K562 (cell line): ENCODE measurements at regions not wholly inside any gene's neighbourhood (a gene's known extent, or its start where the extent isn't known, plus 50 kb on each side); places are given as distances from the start of the nearest gene placed in this dataset.
A peak's percentile ranks its signal among the peaks of the same experiment; 100 is the strongest.

Experiments
- ATAC-seq: fragments of 200-7000 bp; cut with Tn5 transposase; 3 replicates; pipeline ENCODE4 v1.9.1; 2020; ENCODE audit warnings: moderate library complexity
- BruUV-seq: library from RNA; stranded (reverse); fragments of 400-500 nt; replicated peaks from 2 replicates; lab custom pipeline; 2021; lab: Mats Ljungman, UMichigan
- CTCF ChIA-PET: fragments of 300-600 bp; formaldehyde crosslinking; extraction: SDS; loops from one replicate; lab custom pipeline; 2021; ENCODE audit warnings: low intra/inter-chr PET ratio; lab: Yijun Ruan, JAX
- POLR2A ChIA-PET: fragments of 300-600, 350-650 bp; sonication (Branson Sonifier 250); formaldehyde crosslinking; extraction: SDS; loops from one replicate; lab custom pipeline; 2021; ENCODE audit warnings: antibody characterized with exemption, inconsistent platforms; lab: Yijun Ruan, JAX
- DNase-seq, 4 experiments: peaks; one replicate each; pipeline versions ENCODE4 v3.0.0 to v3.0.0-alpha.2; 2011 to 2018; ENCODE audit warnings: low spot score in 3 of 4, mixed read lengths in 3 of 4; ENCODE audit errors: extremely low read depth in 1 of 4
- FAIRE-seq: peaks from 2 replicates; lab custom pipeline; 2011; peaks lifted over from hg19 to GRCh38; lab: Jason Lieb, UNC
- H2AFZ ChIP-seq: 2 replicates; pipeline ENCODE4 v1.6.0; 2011; ENCODE audit warnings: low read depth, low read length, control low read depth, inconsistent platforms
- H3K27ac ChIP-seq: fragments of 200-600 bp; 3 replicates; pipeline ENCODE4 v1.8.0; 2011; ENCODE audit warnings: low read depth, mild to moderate bottlenecking, control low read depth, inconsistent platforms, low read length, moderate library complexity, mixed read lengths; ENCODE audit errors: extremely low read depth
- H3K27me3 ChIP-seq, 2 experiments: fragments of 300-600 bp in 1 of 2; 2 replicates in 1 of 2; 3 replicates in 1 of 2; pipeline versions ENCODE4 v1.6.0 to v1.8.0; 2011; ENCODE audit warnings: inconsistent platforms in 2 of 2, low read length in 2 of 2, mild to moderate bottlenecking in 1 of 2, mixed read lengths in 1 of 2, moderate library complexity in 1 of 2; ENCODE audit not compliant: control insufficient read depth in 2 of 2, insufficient read depth in 2 of 2
- H3K36me3 ChIP-seq: fragments of 300-600 bp; 3 replicates; pipeline ENCODE4 v1.8.0; 2011; ENCODE audit warnings: mild to moderate bottlenecking, low read length, inconsistent platforms; ENCODE audit not compliant: control insufficient read depth, insufficient read depth
- H3K4me1 ChIP-seq, 2 experiments: fragments of 200-600 bp in 1 of 2; replicated peaks in 1 of 2; 2 replicates in 1 of 2; 3 replicates in 1 of 2; pipeline versions ENCODE4 v1.5.1 to v1.8.0; 2011; ENCODE audit warnings: inconsistent platforms in 2 of 2, low read length in 2 of 2, mild to moderate bottlenecking in 1 of 2, mixed read lengths in 1 of 2, moderate library complexity in 1 of 2; ENCODE audit not compliant: control insufficient read depth in 2 of 2, insufficient read depth in 2 of 2
- H3K4me2 ChIP-seq: 2 replicates; pipeline ENCODE4 v1.6.1; 2011; ENCODE audit warnings: low read length, control low read depth, inconsistent platforms, mixed read lengths; ENCODE audit not compliant: insufficient read depth
- H3K4me3 ChIP-seq: fragments of 200-600 bp; sonication (generic), shearing (Covaris generic); 2 replicates; pipeline ENCODE4 v1.5.1; 2016; ENCODE audit warnings: control low read depth, inconsistent platforms
- H3K79me2 ChIP-seq: fragments of 200-600 bp; 3 replicates; pipeline ENCODE4 v1.8.0; 2011; ENCODE audit warnings: low read length, inconsistent platforms; ENCODE audit not compliant: control insufficient read depth, insufficient read depth
- H3K9ac ChIP-seq, 2 experiments: 2 replicates each; pipeline versions ENCODE4 v1.6.0 to v1.6.1; 2011; ENCODE audit warnings: low read depth in 2 of 2, low read length in 2 of 2, control low read depth in 1 of 2, inconsistent platforms in 1 of 2, mild to moderate bottlenecking in 1 of 2, mixed read lengths in 1 of 2; ENCODE audit not compliant: insufficient read depth in 1 of 2
- H3K9me1 ChIP-seq: one replicate; pipeline ENCODE4 v1.6.0; 2011; ENCODE audit warnings: inconsistent platforms, mild to moderate bottlenecking, low read length, moderate library complexity; ENCODE audit not compliant: control insufficient read depth, insufficient read depth
- H3K9me3 ChIP-seq: replicated peaks from 2 replicates; pipeline ENCODE4 v1.5.1; 2011; ENCODE audit warnings: low read depth, low read length, inconsistent platforms; ENCODE audit not compliant: control insufficient read depth, insufficient read depth
- H4K20me1 ChIP-seq: replicated peaks from 2 replicates; pipeline ENCODE4 v1.6.1; 2011; ENCODE audit warnings: low read length, inconsistent platforms, mixed read lengths; ENCODE audit not compliant: control insufficient read depth, insufficient read depth
- CEBPG ChIP-seq, 3 experiments: fragments of 200-800 bp in 1 of 3; sonication (Bioruptor generic) in 1 of 3; sonication (generic) in 1 of 3; formaldehyde crosslinking in 1 of 3; IDR thresholded peaks in 2 of 3; conservative IDR thresholded peaks in 1 of 3; 2 replicates each; pipeline versions ENCODE4 v1.6.1 to v1.8.0; 2016 to 2022; ENCODE audit warnings: missing compliant biosample characterization in 2 of 3, missing genetic modification characterization in 2 of 3, mild to moderate bottlenecking in 1 of 3, missing genetic modification reagents in 1 of 3
- CHD2 ChIP-seq: IDR thresholded peaks from 2 replicates; pipeline ENCODE4 v1.6.1; 2011; ENCODE audit warnings: low read depth, low read length
- EZH2 ChIP-seq: IDR thresholded peaks from 2 replicates; pipeline ENCODE4 v1.6.1; 2012; ENCODE audit warnings: low read depth, mild to moderate bottlenecking, inconsistent platforms, low read length, borderline replicate concordance
- LARP7 ChIP-seq: fragments of 450-650 bp; IDR thresholded peaks from 2 replicates; pipeline ENCODE4 v1.6.1; 2016
- MED1 ChIP-seq: sonication (generic); formaldehyde crosslinking; IDR thresholded peaks from 2 replicates; pipeline ENCODE4 v1.8.1; 2023; ENCODE audit warnings: missing genetic modification reagents, borderline replicate concordance
- MYC ChIP-seq, 2 experiments: fragments of 250-450 bp in 1 of 2; sonication (Bioruptor Pico) in 1 of 2; IDR thresholded peaks; 2 replicates each; pipeline versions ENCODE4 v1.5.1 to v1.6.1; 2012 to 2021; ENCODE audit warnings: low read depth in 2 of 2, borderline replicate concordance in 1 of 2, improper control_type of control experiment in 1 of 2, low read length in 1 of 2, mild to moderate bottlenecking in 1 of 2, moderate library complexity in 1 of 2
- PCBP2 ChIP-seq: fragments of 200-400 bp; formaldehyde crosslinking; IDR thresholded peaks from 2 replicates; pipeline ENCODE4 v1.6.1; 2018; ENCODE audit warnings: low read length, low read depth, mild to moderate bottlenecking, moderate library complexity; ENCODE audit not compliant: poor library complexity, severe bottlenecking
- RBM34 ChIP-seq: fragments of 200-400 bp; formaldehyde crosslinking; IDR thresholded peaks from 2 replicates; pipeline ENCODE4 v1.6.1; 2018; ENCODE audit warnings: low read length, borderline replicate concordance; ENCODE audit not compliant: insufficient read depth
- RUNX1 ChIP-seq: sonication (generic); IDR thresholded peaks from 2 replicates; pipeline ENCODE4 v1.6.1; 2016; ENCODE audit warnings: antibody characterized with exemption, low read depth
- TEAD2 ChIP-seq: fragments of 450-650 bp; IDR thresholded peaks from 2 replicates; pipeline ENCODE4 v1.6.1; 2016; ENCODE audit warnings: missing genetic modification characterization, control low read depth, missing compliant biosample characterization
- ZNF12 ChIP-seq: sonication (generic); formaldehyde crosslinking; IDR thresholded peaks from 2 replicates; pipeline ENCODE4 v1.4.0; 2020; ENCODE audit warnings: mild to moderate bottlenecking, missing genetic modification reagents
- ZNF175 ChIP-seq: fragments of 200-800 bp; sonication (Bioruptor generic); IDR thresholded peaks from 2 replicates; pipeline ENCODE4 v1.6.1; 2016; ENCODE audit warnings: low read depth, mild to moderate bottlenecking, missing genetic modification characterization, missing compliant biosample characterization
- ZNF583 ChIP-seq: fragments of 250-450 bp; sonication (Bioruptor Pico); IDR thresholded peaks from 2 replicates; pipeline ENCODE4 v1.4.0; 2020
- WGBS: fragments of 100-300 bp; shearing (Covaris generic); methylation state at CpG from one replicate; pipeline ENCODE4 v1.1.6; 2016; ENCODE audit warnings: low coverage, mixed read lengths; ENCODE audit not compliant: insufficient coverage; ENCODE audit errors: missing lambda C conversion rate; 5-methylcytosine and 5-hydroxymethylcytosine counted together
- in situ Hi-C: fragments of 300-500 bp; cut with MboI; formaldehyde crosslinking; loops from 4 replicates; pipeline ENCODE4 v1.15.0; 2018; ENCODE audit warnings: inconsistent platforms, mixed read lengths
- intact Hi-C: fragments of 100-400 bp; cut with micrococcal nuclease; formaldehyde crosslinking; loops from 2 replicates; pipeline ENCODE4 v1.14.2; 2022
- TF ChIP-seq, protein P1 (sequence below), 2 experiments: IDR thresholded peaks; 2 replicates each; pipeline ENCODE4 v1.6.1; 2012; ENCODE audit warnings: improper control_type of control experiment in 2 of 2, low read depth in 2 of 2, low read length in 2 of 2, borderline replicate concordance in 1 of 2

GRCh38 chr11:119489087-119489486, 66.1 kb upstream of the THY1 start (continued):
- TF ChIP-seq, protein P1, sequence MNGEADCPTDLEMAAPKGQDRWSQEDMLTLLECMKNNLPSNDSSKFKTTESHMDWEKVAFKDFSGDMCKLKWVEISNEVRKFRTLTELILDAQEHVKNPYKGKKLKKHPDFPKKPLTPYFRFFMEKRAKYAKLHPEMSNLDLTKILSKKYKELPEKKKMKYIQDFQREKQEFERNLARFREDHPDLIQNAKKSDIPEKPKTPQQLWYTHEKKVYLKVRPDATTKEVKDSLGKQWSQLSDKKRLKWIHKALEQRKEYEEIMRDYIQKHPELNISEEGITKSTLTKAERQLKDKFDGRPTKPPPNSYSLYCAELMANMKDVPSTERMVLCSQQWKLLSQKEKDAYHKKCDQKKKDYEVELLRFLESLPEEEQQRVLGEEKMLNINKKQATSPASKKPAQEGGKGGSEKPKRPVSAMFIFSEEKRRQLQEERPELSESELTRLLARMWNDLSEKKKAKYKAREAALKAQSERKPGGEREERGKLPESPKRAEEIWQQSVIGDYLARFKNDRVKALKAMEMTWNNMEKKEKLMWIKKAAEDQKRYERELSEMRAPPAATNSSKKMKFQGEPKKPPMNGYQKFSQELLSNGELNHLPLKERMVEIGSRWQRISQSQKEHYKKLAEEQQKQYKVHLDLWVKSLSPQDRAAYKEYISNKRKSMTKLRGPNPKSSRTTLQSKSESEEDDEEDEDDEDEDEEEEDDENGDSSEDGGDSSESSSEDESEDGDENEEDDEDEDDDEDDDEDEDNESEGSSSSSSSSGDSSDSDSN (IDR thresholded peaks at IDR 0.05; ENCODE audit: borderline replicate concordance in 1 of 2, low read depth in 2 of 2, low read length in 2 of 2), result no peak
- TF ChIP-seq, all 486 proteins: peak for 0

- no peaks in the 10 kb centered on the region for H3K36me3 ChIP-seq
- H3K79me2 ChIP-seq, result no peaks in the 10 kb centered on the region
- intact Hi-C loops, result loop anchor here (10.0 kb wide), 1 partner anchor 146 kb away; no protein-coding TSS in a partner anchor
- in situ Hi-C loops, result loop anchor here (10.0 kb wide), 1 partner anchor 246 kb away; no protein-coding TSS in a partner anchor
- H3K4me1 ChIP-seq, result peaks cover 0 to 6% of the 10 kb centered on the region in 2 experiments; a peak in 1 of 5 replicates
- peaks cover 13% of the 10 kb centered on the region; the same call in 1 of the 2 replicates for H4K20me1 ChIP-seq
- no peaks in the 10 kb centered on the region for H3K9me1 ChIP-seq
- ATAC-seq, result no peak
- 2% methylated on average over 9 of the region's 9 CpGs for WGBS
- DNase-seq, result no peak
- no peak overlapping the region for H2AFZ ChIP-seq
- no TSS peak for BruUV-seq
- FAIRE-seq, result no peak
- H3K9me3 ChIP-seq, result no peaks in the 10 kb centered on the region
- TF ChIP-seq ZNF12 (CRISPR knock-in tag) (no peak), LARP7 (no peak), TEAD2 (tag) (no peak), MED1 (no peak), ZNF175 (CRISPR knock-in tag) (no peak), RUNX1 (no peak), RBM34 (no peak), CEBPG (CRISPR knock-in tag; IDR thresholded peaks at IDR 0.05) (no peak), CEBPG (tag; conservative IDR thresholded peaks at IDR 0.05 in 1 of 2, IDR thresholded peaks at IDR 0.05 in 1 of 2) (no peak), PCBP2 (no peak), CHD2 (no peak), MYC (IDR thresholded peaks at IDR 0.05; ENCODE audit: low read depth, low read length) (no peak), MYC (CRISPR knock-in tag; IDR thresholded peaks at IDR 0.05; ENCODE audit: borderline replicate concordance, low read depth) (no peak), ZNF583 (CRISPR knock-in tag) (no peak), EZH2 (no peak)
- no peak overlapping the region for H3K27ac ChIP-seq
- ChIA-PET CTCF (interaction anchor here (0.7 kb wide), 1 partner anchor 345 kb away, joined by 5 read pairs; no protein-coding TSS in a partner anchor), POLR2A (interaction anchor here (0.5 to 1.6 kb wide), 3 partner anchors 12 to 395 kb away, joined by 3 to 5 read pairs (median 3); no protein-coding TSS in a partner anchor)
- H3K9ac ChIP-seq, result 0 out of 4 replicates have a peak overlapping the region, but pooled peaks of 1 of the 2 experiments have one; percentile 5
- H3K4me3 ChIP-seq, result no peak overlapping the region
- peaks cover 3 to 63% of the 10 kb centered on the region in 2 experiments; a peak in 4 of 5 replicates for H3K27me3 ChIP-seq
- H3K4me2 ChIP-seq, result no peak overlapping the region
Observed at GRCh38 chr11:119488256-119488995, 65.5 kb upstream of the THY1 start.
